Spinal cord (tissue), 9 donors: ENCODE measurements at regions not wholly inside any gene's neighbourhood (a gene's known extent, or its start where the extent isn't known, plus 50 kb on each side); places are given as distances from the start of the nearest gene placed in this dataset.

ENCODE experiments used
- DNase-seq, 6 donors: peaks; one replicate each; pipeline versions ENCODE4 v3.0.0 to v3.0.0-alpha.2; 2013 to 2015; ENCODE audit warnings: low spot score in 6 of 6, low read depth in 4 of 6
- H3K27ac ChIP-seq: one replicate; pipeline ENCODE4 v1.5.1; 2013; ENCODE audit warnings: low read depth, low read length, control low read depth
- H3K27me3 ChIP-seq: one replicate; pipeline ENCODE4 v1.6.1; 2013; ENCODE audit warnings: low read length; ENCODE audit not compliant: control insufficient read depth, insufficient read depth
- H3K36me3 ChIP-seq: one replicate; pipeline ENCODE4 v1.6.1; 2013; ENCODE audit warnings: low read length; ENCODE audit not compliant: control insufficient read depth, insufficient read depth
- H3K4me1 ChIP-seq: one replicate; pipeline ENCODE4 v1.6.1; 2013; ENCODE audit warnings: low read length; ENCODE audit not compliant: control insufficient read depth, insufficient read depth
- H3K4me3 ChIP-seq: one replicate; pipeline ENCODE4 v1.5.1; 2013; ENCODE audit warnings: low read depth, low read length, control low read depth
- H3K9me3 ChIP-seq: one replicate; pipeline ENCODE4 v1.6.1; 2013; ENCODE audit warnings: low read length; ENCODE audit not compliant: control insufficient read depth, insufficient read depth
- WGBS: methylation state at CpG from one replicate; pipeline ENCODE4 v1.1.5; 2013; ENCODE audit warnings: missing lambda C conversion rate; ENCODE audit not compliant: insufficient coverage; 5-methylcytosine and 5-hydroxymethylcytosine counted together
- donor health status: healthy.

- H3K4me3 ChIP-seq: no peak overlapping the region
- H3K4me1 ChIP-seq: no peaks in the 10 kb centered on the region
- H3K9me3 ChIP-seq: no peaks in the 10 kb centered on the region
- H3K36me3 ChIP-seq: no peaks in the 10 kb centered on the region
- no peaks in the 10 kb centered on the region for H3K27me3 ChIP-seq
- H3K27ac ChIP-seq: no peak overlapping the region
- no peak for DNase-seq
- no CpG with 5 or more reads among the region's 1 CpG for WGBS
Observed at GRCh38 chr7:83306502-83306901, 143.8 kb upstream of the PCLO start.

- Histone ChIP-seq H3K4me1 (no peaks in the 10 kb centered on the region), H3K27me3 (no peaks in the 10 kb centered on the region), H3K4me3 (no peak overlapping the region), H3K9me3 (no peaks in the 10 kb centered on the region), H3K27ac (no peak overlapping the region), H3K36me3 (no peaks in the 10 kb centered on the region)
- no CpG with 5 or more reads among the region's 5 CpGs for WGBS
- no peak for DNase-seq
Observed at GRCh38 chr7:83305027-83305426, 142.3 kb upstream of the PCLO start.

GRCh38 chr7:83301416-83301815 is 138.7 kb upstream of the PCLO start:
- H3K9me3 ChIP-seq: no peaks in the 10 kb centered on the region
- no peak for DNase-seq
- no peaks in the 10 kb centered on the region for H3K36me3 ChIP-seq
- no CpG with 5 or more reads among the region's 1 CpG for WGBS
- no peaks in the 10 kb centered on the region for H3K27me3 ChIP-seq
- no peak overlapping the region for H3K27ac ChIP-seq
- H3K4me3 ChIP-seq: no peak overlapping the region
- no peaks in the 10 kb centered on the region for H3K4me1 ChIP-seq

GRCh38 chr7:83290211-83290610 is 127.5 kb upstream of the PCLO start:
- WGBS: 93% methylated on average over 2 of the region's 4 CpGs

GRCh38 chr7:83289419-83289993 is 126.8 kb upstream of the PCLO start:
- DNase-seq: peak in 1 of 6 donors; percentile 27
- no peaks in the 10 kb centered on the region for H3K27me3 ChIP-seq
- 37% methylated on average over 3 of the region's 5 CpGs for WGBS

More at GRCh38 chr7:83290211-83290610, 127.5 kb upstream of the PCLO start:
- Histone ChIP-seq H3K4me1 (no peaks in the 10 kb centered on the region), H3K36me3 (no peaks in the 10 kb centered on the region), H3K27me3 (no peaks in the 10 kb centered on the region), H3K9me3 (no peaks in the 10 kb centered on the region), H3K4me3 (no peak overlapping the region), H3K27ac (no peak overlapping the region)
- DNase-seq: no peak

GRCh38 chr7:83280671-83281070 is 118.0 kb upstream of the PCLO start:
- Histone ChIP-seq H3K36me3 (no peaks in the 10 kb centered on the region), H3K27me3 (no peaks in the 10 kb centered on the region), H3K4me1 (no peaks in the 10 kb centered on the region), H3K27ac (no peak overlapping the region), H3K9me3 (no peaks in the 10 kb centered on the region), H3K4me3 (no peak overlapping the region)
- no CpG with 5 or more reads among the region's 2 CpGs for WGBS
- no peak for DNase-seq

More at GRCh38 chr7:83289419-83289993, 126.8 kb upstream of the PCLO start:
- Histone ChIP-seq H3K4me1 (no peaks in the 10 kb centered on the region), H3K36me3 (no peaks in the 10 kb centered on the region), H3K9me3 (no peaks in the 10 kb centered on the region), H3K4me3 (no peak overlapping the region), H3K27ac (no peak overlapping the region)

GRCh38 chr7:83276250-83276649 is 113.6 kb upstream of the PCLO start:
- DNase-seq: no peak
- Histone ChIP-seq H3K27me3 (no peaks in the 10 kb centered on the region), H3K4me1 (no peaks in the 10 kb centered on the region), H3K4me3 (no peak overlapping the region), H3K36me3 (no peaks in the 10 kb centered on the region), H3K9me3 (no peaks in the 10 kb centered on the region), H3K27ac (no peak overlapping the region)
- no CpG with 5 or more reads among the region's 1 CpG for WGBS

- no peak for DNase-seq
- Histone ChIP-seq H3K4me1 (no peaks in the 10 kb centered on the region), H3K36me3 (no peaks in the 10 kb centered on the region), H3K9me3 (no peaks in the 10 kb centered on the region), H3K4me3 (no peak overlapping the region), H3K27ac (no peak overlapping the region), H3K27me3 (no peaks in the 10 kb centered on the region)
Observed at GRCh38 chr7:83273699-83274098, 111.0 kb upstream of the PCLO start.

- no peaks in the 10 kb centered on the region for H3K36me3 ChIP-seq
- WGBS: no CpG with 5 or more reads among the region's 5 CpGs
- H3K4me3 ChIP-seq: no peak overlapping the region
- no peaks in the 10 kb centered on the region for H3K4me1 ChIP-seq
- no peak overlapping the region for H3K27ac ChIP-seq
- no peaks in the 10 kb centered on the region for H3K27me3 ChIP-seq
- DNase-seq: peak in 5 of 6 donors; percentile 31 to 89 (median 44)
- no peaks in the 10 kb centered on the region for H3K9me3 ChIP-seq
Observed at GRCh38 chr7:83271212-83272099, 108.8 kb upstream of the PCLO start.

GRCh38 chr7:83270407-83270806 is 107.7 kb upstream of the PCLO start:
- no peak overlapping the region for H3K27ac ChIP-seq
- no peaks in the 10 kb centered on the region for H3K9me3 ChIP-seq
- H3K36me3 ChIP-seq: no peaks in the 10 kb centered on the region
- no peak for DNase-seq
- no peak overlapping the region for H3K4me3 ChIP-seq
- H3K4me1 ChIP-seq: no peaks in the 10 kb centered on the region
- WGBS: 90% methylated on average over 2 of the region's 3 CpGs
- no peaks in the 10 kb centered on the region for H3K27me3 ChIP-seq
